HG03060 (cell line): ENCODE measurements at regions not wholly inside any gene's neighbourhood (a gene's known extent, or its start where the extent isn't known, plus 50 kb on each side); places are given as distances from the start of the nearest gene placed in this dataset.
"Not testable (repeated sequence)": the region's sequence is repeated elsewhere in the genome, so short reads cannot be mapped to it uniquely, and the experiment has no call there.

ENCODE experiments used
- ATAC-seq: cut with Tn5 transposase; IDR thresholded peaks from one replicate; pipeline ENCODE4 v1.9.1; 2021; ENCODE audit warnings: low read depth, moderate number of reproducible peaks; ENCODE audit not compliant: unreplicated experiment

DNA sequence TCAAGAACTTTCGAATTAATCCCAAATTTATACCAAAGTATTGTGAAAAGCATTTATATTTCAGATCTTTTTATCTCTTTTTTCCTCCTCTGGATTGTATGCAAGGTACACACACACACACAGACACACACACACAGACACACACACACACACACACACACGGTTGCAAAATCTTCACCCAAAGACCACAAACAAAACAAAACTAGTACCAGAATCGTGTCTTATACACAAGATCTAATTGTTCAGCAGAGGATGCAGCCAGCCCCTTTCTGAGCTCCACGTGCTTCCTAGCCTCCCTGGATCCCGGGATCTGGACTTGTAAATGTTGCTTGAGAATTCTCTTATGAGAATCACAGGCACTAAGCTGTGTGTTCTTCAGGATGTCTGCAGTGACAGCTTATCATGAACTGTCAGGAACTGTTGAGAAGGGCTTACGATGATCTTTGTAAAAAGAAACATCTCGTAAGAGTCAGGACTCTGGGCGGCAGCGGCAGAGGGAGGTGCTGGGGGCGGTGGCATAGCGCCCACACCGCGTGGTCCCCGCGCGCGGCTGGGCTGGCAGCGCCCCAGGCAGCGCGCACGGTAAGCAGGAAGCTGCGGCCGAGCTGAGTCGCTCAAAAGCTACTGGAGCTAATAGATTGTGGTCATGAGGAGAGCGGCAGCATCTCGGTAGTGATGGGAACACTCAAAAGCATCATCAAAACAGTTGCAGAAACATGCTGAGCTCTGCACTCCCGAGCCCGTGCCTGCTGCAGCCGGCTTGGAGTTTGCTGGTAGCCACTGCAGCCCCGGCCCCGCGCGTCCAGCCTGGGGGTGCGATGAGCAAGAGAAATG is 277.6 kb downstream of the GATA3 start:
- peak; percentile 91 for ATAC-seq

DNA sequence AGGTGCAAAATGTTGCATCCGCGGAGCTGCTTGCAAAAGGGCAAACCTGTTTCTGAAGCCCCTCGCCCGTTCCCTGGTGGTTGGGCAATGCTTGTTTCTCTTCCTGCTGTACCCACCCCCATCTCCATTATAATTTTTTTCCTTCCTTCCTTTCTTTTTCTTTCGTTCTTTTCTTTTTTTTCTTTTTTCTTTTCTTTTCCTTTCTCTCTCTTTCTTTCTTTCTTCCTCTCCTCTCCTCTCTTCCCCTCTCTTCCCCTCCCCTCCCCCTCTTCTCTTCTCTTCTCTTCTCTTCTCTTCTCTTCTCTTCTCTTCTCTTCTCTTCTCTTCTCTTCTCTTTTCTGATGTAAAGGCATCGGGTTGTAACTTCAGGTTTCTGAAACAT is 278.2 kb downstream of the GATA3 start:
- ATAC-seq, result no peak

DNA sequence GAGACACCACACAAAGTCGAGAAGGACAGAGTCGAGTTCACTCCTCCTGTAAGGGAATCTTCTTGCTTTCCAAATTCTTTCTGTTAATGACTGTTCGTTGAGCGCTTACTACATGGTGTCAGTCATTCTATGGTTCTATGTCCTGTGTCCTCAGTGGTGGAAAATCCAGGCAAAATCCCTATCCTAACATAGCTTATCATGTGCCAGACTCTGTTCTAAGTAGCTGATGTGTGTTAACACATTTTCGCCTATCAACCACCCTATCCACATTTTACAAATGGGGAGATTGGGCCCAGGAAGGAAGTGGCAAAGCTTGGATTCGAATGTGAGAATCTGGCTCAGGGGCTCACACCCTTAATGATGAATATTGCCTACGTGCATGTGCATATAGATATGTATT is 280.1 kb downstream of the GATA3 start:
- ATAC-seq, result no peak

DNA sequence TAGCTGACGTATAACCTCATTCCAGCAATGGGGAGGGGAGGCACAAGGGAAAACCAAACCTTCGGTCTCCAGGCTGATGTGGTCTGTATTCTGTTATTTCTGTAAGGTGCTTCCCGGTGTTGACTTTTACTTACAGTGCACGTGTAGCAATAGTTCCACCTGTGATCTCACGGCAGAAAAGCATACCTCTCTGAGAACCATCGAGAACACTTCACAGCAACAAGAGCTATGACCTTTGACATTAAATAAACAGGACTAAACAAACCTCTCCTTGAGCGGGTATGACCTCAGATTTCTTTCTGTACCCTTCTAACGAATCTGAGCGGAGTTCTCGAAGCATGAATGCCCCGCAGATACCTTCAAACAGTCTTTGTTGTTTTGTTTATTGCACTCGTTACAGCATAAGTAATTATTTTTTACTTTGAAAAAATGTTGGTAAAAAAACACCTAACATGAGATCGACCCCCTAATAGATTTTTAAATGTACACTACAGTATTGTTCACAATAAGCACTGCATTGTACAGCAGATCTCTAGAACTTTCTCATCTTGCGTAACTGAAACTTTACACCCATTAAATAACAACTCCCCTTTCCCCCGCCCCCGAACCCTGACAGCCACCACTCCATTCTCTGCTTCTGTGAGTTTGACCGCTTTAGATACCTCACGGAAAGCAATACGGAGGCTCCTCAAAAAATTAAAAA is 282.3 kb downstream of the GATA3 start:
- ATAC-seq, result no peak

GRCh38 chr10:8337332-8337651 is 282.8 kb downstream of the GATA3 start:
- no peak for ATAC-seq

- ATAC-seq, result no peak
These were observed 283.8 kb downstream of the GATA3 start for GRCh38 chr10:8338177-8338766.

GRCh38 chr10:8344756-8345155 is 290.3 kb downstream of the GATA3 start:
- no peak for ATAC-seq

GRCh38 chr10:8346861-8347260 is 292.4 kb downstream of the GATA3 start:
- ATAC-seq, result no peak

GRCh38 chr10:8347614-8348013 is 293.1 kb downstream of the GATA3 start:
- ATAC-seq, result not testable (repeated sequence)

GRCh38 chr10:8349610-8350249 is 295.2 kb downstream of the GATA3 start:
- ATAC-seq, result no peak

- no peak for ATAC-seq
These were observed 295.9 kb downstream of the GATA3 start for GRCh38 chr10:8350250-8350967.

DNA sequence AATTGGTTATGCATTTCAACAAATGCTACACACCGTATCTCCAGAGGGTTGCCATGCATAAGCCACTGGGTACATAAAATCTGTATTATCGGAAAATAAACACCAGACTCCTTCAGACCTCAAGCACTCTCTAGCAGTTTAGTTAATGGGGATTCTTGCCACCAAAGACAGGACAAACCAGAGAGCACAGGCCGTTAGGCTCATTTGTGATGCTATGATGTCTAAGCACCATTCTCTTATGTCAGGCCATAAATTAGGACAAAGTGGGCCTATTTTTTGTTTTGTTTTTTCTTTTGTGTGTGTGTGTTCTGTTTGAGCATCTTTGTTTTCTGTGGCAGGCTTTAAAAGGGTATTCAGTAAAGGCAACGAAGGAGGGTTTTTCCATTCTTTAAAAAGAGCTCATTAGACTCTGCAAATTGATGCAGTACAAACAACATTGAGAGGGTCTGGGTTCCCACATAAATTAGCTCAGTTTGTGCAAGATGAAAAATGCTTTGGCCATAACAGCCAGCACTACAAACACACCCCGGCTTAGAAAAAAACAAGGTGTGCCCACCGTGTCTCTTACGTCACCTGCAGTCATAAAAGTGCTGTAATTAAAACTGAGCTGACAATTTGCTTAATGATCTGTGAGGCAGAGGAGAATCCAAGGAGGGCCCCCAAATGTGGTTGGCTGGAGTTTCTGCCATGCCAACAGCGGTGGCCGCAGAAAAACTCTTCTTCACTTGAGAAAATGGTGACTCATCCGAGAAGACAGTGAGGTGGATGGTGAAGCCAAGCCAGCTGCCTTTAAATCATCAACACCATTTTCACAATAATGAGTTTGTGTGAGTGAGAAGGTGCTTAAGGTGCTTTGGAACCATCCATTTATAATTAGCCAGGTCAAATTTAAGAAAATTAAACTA is 297.9 kb downstream of the GATA3 start:
- no peak for ATAC-seq

GRCh38 chr10:8356283-8356682 is 301.8 kb downstream of the GATA3 start:
- no peak for ATAC-seq

- ATAC-seq, result no peak
These were observed 305.0 kb downstream of the GATA3 start for GRCh38 chr10:8359467-8359866.

DNA sequence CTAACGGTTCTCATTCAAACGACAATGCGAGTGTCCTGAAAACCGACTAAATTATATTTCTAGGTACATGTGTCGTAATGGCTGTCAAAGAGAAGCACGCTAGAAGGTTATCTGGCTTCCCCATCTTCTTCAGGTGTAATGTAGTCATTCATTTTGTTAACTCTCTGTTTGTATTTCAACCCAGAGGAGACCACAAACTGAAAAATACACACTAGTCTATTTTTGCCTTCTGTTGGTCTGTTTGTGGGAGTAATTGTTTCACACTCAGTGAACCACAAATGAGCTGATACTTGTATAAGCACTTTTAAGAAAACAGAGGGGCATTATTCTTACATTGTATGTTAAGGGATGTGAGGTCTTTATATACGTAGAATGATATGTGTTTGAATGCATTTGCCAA is 305.9 kb downstream of the GATA3 start:
- ATAC-seq, result peak; percentile 72

GRCh38 chr10:8360814-8361509 is 306.5 kb downstream of the GATA3 start:
- ATAC-seq, result no peak

DNA sequence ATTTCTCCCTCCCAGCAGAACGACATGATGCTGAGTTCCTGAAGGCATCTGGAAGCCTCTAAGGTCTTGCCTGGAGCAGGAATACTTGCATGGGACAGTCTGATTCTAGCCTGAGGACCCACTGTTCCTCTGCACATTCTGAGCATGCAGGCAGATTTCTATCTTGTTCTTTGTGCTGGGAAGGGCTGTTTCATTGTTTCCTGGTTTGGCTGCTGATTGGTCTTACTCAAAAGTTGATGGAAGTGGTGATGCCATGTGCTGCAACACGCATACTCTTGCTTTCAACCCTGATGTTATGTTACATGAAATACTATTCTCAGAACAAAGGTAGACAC is 307.0 kb downstream of the GATA3 start:
- no peak for ATAC-seq

DNA sequence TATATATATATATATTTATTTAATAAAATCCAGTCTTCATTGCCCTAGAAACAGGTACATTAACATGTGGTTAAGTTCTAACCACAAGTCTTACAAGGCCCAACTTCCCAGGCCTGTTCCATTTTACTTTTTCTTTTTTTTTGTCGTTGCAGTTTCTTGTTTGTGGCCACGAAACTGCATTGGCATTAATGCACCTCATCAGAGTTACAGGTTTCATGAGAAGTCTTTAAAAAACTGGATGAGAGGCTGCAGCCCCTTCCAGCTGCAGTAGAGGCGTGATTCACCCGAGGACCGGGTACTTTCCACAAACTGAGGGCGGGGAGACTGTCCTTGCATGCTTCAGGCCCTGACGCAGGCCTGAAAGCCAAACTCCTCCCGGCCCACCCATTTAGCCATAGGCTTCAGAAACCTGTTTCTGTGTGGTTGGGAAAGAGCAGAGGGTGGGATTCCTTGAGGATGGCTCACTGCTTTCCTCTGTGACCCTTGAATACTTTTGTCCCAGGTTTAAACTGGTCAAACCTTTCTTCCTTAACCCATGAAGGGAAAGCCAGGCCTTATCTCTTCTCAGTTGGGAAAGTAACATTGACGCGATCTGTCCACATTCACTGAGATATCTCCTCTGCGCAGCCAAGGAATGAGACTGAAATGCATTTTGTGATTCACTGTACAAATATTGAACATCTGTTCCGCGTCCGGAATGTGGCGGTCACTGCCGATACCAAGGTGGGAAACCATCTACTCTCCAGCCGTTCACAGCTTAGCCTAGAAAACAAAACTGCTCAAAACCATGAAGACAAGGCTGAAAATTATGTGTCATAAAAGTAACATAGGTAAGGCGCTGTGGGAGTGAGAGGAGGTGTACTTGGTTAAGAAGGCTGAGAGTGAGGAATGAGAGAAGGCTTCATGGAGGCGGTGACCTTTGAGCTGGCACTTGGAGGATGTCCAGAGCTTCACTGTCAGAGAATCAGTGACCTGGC is 311.7 kb downstream of the GATA3 start:
- no peak for ATAC-seq
